ENCODE measurements at regions not wholly inside any gene's neighbourhood (a gene's known extent, or its start where the extent isn't known, plus 50 kb on each side); places are given as distances from the start of the nearest gene placed in this dataset.
"Not testable (repeated sequence)": the region's sequence is repeated elsewhere in the genome, so short reads cannot be mapped to it uniquely, and the experiment has no call there.

DNA sequence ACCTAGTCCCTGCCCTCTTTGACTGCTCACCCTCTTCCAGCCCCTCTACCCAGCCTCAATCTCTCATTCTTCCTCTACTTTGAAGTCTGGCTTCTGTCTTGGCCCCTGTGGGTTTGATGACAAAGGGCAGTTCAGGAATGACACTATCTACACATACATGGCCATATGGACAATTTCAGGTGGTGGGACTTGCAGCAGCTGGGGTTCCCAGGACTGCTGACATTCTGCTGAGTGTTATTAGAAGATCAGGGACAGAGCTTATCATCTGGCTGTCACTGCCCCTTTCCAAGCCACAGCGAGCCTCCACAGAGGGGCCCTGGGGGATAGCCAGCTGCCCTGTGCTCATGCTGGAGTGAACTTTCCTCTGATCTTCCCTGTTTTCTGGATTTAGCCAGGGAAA is 97.4 kb upstream of the IPO9 start:
- DNase-seq: no peak

GRCh38 chr1:201732351-201732750 is 96.6 kb upstream of the IPO9 start:
- no peak for DNase-seq

DNA sequence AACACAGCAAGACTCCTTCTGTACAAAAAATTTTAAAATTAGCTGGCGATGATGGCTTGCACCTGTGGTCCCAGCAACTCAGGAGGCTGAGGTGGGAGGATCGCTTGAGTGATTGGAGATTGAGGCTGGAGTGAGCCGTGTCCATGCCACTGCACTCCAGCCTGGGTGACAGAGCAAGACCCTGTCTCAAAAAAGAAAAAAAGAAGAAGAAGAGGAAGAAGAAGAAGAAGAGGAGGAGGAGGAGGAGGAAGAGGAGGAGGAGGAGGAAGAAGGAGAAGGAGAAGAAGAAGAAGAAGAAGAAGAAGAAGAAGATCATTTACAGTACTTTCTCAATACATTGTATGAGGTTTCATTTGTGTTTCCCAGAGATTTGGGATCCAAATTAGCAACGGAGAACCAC is 94.7 kb upstream of the IPO9 start:
- not testable (repeated sequence) for DNase-seq

DNA sequence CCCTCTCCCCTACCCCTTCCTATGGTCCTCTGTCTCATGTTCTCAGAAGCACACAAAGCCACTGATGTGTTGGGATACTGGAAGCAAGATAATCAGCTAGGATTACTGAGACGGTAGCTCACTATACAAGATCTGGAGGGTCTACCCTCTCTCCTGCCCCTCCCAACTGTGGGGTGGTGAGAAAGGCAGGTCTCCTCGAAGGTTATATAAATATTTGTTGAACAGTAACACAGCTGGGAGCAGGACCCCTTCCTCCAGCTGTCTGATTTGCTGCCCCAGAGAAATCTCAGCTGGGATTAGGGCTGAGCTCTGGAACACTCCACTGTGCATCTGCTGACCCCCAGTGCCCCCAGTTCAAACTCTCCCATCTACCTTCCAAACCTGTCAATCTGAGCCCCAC is 94.2 kb upstream of the IPO9 start:
- no peak for DNase-seq

GRCh38 chr1:201736707-201737320 is 92.1 kb upstream of the IPO9 start:
- no peak for DNase-seq

- no peak for DNase-seq
Observed at GRCh38 chr1:201737352-201738060, 91.5 kb upstream of the IPO9 start.

DNA sequence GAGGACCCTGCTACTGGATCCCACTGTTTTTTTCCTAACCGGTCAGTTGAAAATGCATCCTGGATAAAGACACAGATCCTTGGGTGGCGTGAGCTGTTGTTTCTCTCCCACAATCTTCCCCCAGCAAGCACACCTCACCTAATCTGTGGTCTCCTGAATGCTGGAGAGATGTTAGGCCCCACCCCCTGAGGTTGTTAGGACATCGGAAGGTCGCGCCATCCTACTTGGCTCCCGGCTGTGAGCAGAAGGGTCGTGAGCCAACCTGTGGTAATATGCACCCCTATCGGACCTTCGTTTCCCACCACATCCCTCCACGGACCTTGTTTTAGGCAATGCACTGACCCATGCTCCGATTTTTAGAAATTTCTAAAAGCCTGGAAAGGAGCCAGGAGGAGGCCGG is 89.9 kb upstream of the IPO9 start:
- no peak for DNase-seq

- no peak for DNase-seq
Observed at GRCh38 chr1:201739492-201740085, 89.4 kb upstream of the IPO9 start.

DNA sequence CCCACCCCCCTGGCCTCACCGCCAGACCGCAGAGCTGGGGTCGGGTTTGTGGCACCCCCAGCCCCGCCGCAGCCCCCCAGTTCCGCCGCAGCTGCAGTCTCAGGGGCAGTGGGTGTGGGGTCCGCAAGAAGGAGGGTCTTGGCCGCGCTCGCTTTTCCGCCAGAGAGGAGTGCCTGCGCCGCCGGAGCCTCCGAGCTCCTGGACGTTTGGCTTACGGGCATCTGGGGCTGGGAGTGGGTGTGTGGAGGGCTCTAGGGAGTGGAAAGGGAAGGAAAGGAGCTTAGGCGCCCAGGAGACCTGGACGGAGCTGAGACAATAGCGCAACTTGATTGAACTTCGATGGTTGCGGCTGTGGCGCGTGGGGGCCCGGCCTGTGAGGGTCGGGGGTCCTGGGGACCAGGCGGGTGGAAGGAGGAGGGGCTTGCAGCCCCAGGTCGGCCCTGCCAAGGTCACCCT is 88.8 kb upstream of the IPO9 start:
- DNase-seq: no peak

DNA sequence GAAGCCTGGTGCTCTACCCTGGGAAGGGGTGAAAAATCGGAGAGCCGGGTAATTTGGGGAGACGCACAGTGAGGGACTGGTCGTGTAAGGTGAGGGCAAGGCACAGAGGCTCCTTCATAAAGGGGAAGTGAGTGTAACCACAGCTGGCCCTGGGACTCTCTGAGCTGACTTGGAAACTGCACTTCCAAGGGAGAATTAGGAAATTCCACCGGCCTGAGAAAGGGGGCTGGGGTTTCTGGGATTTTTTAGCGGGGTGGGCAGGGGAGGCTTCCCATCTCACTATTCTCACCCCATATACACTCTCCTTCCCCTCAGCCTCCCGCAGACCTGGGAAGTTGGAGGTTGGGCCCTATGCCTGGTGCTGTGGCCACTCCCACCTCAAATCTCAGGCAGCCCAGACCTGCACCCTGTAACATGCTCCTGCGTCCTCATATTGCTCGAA is 88.3 kb upstream of the IPO9 start:
- no peak for DNase-seq

DNA sequence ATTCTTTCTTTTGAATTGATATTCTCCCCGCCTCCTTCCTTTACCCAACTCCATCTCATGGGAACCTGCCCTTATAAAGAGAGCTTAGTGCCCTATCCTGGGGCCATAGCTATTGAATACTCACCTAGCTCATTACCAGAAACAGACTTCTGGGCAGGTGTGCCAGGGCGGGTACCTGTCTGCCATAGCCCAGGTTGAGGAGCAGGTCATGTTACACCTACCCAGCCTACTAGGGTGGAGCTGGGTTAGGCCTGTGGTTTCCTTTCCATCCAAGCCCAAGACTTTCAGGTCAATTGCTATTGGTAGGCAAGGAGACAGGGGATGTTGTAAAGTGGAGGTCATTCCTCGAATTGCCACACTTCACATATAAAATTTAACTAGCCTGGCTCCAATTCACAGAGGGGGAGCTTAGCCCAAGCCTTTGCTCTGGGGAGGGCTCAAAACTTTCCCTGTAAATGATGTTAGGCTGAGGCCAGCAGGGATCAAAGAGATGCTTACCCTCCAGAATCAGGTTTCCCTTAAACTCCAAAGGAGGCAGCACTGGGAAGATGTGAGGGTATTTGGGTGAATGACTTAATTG is 87.1 kb upstream of the IPO9 start:
- no peak for DNase-seq

GRCh38 chr1:201742476-201742875 is 86.5 kb upstream of the IPO9 start:
- no peak for DNase-seq

DNA sequence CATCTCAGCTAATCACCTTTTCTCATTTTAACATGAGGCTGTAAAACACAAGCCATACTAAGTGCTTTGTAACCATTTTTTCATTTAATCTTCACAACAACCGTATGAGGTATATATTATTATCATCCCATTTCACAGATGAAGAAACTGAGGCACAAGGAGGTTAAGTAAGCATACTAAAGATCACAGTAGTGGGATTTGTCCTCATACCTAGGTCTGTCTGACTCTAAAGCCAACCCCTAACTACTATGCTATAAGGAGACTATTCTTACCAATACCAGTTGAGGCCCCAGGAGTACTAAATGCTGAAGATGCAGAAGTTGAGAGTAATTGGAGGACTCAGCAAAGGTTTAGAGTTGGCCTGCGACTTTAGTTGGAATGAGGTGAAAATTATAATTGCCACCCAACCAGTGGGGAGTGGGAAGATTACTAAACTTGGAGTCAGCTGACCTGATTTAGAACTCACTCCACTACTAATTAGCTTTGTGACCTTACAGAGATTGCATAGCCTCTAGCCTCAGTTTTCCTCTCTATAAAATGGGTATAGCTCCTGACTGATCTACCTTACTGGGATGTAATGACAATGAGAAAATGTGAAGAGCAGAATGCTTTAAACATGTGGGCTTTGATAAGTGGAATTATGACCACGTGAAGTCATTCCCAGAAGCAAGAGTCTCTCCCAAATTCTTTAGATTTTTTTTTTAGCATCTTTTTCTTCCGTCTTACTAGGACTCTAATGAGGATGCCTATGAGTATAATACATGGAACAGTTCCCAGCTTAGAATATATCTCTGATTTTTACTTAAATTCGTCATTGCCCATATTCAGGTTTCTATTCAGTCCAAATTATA is 85.8 kb upstream of the IPO9 start:
- DNase-seq: no peak

DNA sequence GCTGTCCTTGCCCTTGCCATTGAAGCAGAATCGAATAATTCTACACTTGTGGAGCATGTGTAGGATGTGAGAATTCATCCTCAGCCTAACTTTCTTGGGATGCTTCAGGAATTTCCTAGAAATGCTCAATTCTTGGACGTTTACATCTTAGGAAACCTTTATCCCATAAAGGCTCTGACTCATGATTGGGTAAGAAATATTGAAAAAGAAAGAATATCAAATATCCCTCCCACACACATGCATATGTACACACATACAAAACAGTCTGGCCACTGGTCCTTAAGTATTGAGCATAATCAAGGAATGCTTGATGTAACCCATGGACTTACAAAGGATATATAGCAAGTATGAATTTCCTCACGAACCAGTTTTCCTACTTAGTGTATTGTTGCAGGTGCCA is 83.9 kb upstream of the IPO9 start:
- DNase-seq: no peak

DNA sequence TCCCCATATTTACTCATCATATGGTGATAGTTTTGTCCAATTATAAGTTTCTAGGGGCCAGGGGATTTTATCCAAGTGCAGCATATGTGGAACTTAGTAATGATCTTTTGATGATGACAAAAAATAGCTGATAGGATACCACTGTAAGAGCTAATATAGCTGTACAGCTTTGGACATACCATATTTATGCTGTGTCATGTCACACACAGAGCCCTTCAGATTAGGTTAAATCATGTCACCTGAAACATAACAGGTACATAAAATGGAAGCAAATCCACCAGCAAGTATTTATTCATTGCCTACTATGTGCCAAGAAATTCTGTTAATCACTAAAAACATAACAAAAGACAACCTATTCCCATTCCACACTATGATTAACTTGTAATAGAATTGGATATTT is 82.8 kb upstream of the IPO9 start:
- no peak for DNase-seq

DNA sequence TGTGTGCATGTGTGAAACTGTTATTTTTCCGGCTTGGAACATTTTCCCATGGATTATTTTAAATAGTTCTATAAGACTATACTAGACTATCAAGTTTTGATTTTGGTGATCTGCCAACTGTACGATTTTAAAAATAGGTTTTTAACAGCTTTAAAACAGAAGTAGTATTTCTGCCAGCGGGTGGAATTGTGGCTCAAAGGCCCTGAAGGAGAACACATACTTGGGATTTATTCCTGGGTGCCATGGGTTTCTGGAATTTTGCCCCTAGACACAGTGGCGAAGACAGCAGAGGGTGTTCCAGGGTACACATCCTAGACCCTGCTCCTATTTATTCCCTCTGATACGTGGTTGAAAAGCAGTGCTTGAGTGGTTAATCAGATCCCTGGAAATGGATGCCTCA is 81.7 kb upstream of the IPO9 start:
- no peak for DNase-seq

- no peak for DNase-seq
Observed at GRCh38 chr1:201748335-201748734, 80.6 kb upstream of the IPO9 start.

DNA sequence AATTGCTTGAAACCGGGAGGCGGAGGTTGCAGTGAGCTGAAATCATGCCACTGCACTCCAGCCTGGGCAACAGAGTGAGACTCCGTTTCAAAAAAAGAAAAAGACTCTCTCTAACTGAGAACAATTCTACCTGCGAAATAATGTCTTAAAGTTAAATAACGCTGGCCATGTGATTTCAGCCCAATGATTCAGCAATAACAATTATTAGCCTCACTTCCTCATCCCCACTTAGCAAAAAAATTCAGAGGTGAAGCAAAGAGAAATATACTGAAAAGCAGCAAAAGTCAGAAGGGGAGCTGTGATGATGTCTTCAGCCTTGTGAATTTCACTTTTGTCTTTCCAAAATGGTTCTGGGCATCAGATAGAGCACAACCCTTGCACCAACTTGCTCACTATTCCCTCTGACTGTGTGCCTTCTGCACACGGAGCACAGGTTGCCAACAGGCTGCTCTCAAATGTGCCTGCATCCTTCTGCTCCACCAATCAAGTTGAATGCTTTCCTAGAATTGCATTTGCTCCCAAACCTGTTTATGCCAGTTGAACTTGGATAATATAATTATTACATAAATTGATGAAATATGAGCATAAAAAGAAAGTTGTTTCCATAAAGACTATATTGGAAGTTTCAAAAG is 79.8 kb upstream of the IPO9 start:
- no peak for DNase-seq

- DNase-seq: no peak
Observed at GRCh38 chr1:201750120-201750519, 78.8 kb upstream of the IPO9 start.

DNA sequence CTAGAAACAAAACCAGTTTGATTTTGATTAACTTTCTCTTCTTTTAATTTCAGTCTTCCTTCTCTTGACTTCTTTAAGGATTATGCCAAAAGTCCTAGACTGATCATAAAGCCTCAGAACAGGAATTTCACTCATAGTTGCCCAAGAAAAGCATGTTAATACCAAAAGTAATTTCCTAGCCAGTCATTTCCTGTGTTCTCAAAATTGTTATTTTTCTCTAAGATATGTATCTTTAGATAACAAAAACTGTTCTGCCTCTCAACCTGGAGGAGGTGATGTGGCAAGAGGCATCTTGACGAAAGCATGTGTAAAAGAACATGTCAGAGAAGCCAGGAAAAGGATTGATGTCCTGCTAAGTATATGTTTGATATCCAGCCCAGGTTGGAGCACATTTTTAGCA is 78.0 kb upstream of the IPO9 start:
- DNase-seq: no peak

GRCh38 chr1:201751872-201752271 is 77.1 kb upstream of the IPO9 start:
- no peak for DNase-seq

- no peak for DNase-seq
Observed at GRCh38 chr1:201752333-201752732, 76.6 kb upstream of the IPO9 start.

- no peak for DNase-seq
Observed at GRCh38 chr1:201753492-201753891, 75.5 kb upstream of the IPO9 start.

Measured in bone marrow (tissue), 2 donors.